ENCODE measurements at regions not wholly inside any gene's neighbourhood (a gene's known extent, or its start where the extent isn't known, plus 50 kb on each side); places are given as distances from the start of the nearest gene placed in this dataset.

DNA sequence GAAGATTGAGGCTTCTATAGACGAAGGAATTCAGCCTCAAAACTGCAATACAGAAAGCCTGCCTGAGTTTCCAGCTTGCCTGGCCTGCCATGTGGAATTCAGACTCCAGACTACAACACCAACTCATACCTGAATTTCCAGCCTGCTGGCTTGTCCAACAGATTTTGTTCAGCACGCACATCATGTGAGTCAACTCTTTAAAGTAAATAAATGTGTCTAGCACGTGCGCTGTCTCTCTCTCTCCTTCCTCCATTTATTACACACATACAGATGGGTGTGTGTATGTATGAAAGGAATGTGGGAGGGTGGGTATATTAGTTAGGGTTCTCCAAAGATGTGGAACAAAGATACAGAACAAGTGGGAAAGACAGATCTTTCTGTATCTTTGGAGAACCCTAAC, 82.4 kb upstream of the TAS2R1 start:
- Histone ChIP-seq H3K4me2 (ENCODE audit: low read depth, low read length) (peak overlapping the region; percentile 62), H2AK9ac (replicated peaks; ENCODE audit: low read depth, low read length, poor library complexity) (peak overlapping the region; percentile 75), H4K91ac (ENCODE audit: insufficient read depth, low read depth, low read length) (peak overlapping the region; percentile 96), H2BK5ac (ENCODE audit: low read depth, low read length, poor library complexity, severe bottlenecking) (peak overlapping the region; percentile 98), H4K5ac (ENCODE audit: low read depth, low read length) (peak overlapping the region; percentile 83; the same call in 1 of the 2 replicates), H3K56ac (ENCODE audit: extremely low read depth, insufficient read depth, low read length) (peak overlapping the region; percentile 91), H2BK120ac (ENCODE audit: low read depth, low read length) (peak overlapping the region; percentile 99), H3K23ac (ENCODE audit: low read depth, low read length) (peak overlapping the region; percentile 85; the same call in 1 of the 2 replicates), H3K18ac (ENCODE audit: low read depth, low read length) (peak overlapping the region; percentile 92), H3K4me1 (ENCODE audit: control insufficient read depth, insufficient read depth, low read length) (peaks cover 26% of the 10 kb centered on the region), H2AFZ (replicated peaks; ENCODE audit: low read length, poor library complexity) (peak overlapping the region; percentile 77), H3K27me3 (ENCODE audit: control insufficient read depth, insufficient read depth, low read length) (no peaks in the 10 kb centered on the region), H4K20me1 (ENCODE audit: insufficient read depth, low read length) (no peaks in the 10 kb centered on the region), H3K27ac (ENCODE audit: insufficient read depth, low read length) (peak overlapping the region; percentile 91), H2BK20ac (ENCODE audit: low read depth, low read length) (peak overlapping the region; percentile 99), H3K9me1 (ENCODE audit: insufficient read depth, low read length) (peaks cover 16% of the 10 kb centered on the region), H3K4me3 (ENCODE audit: insufficient read depth, low read depth, low read length) (no peak overlapping the region), H3K14ac (replicated peaks; ENCODE audit: low read depth, low read length) (peak overlapping the region; percentile 93), H4K8ac (ENCODE audit: low read depth in 2 of 2, low read length in 2 of 2) (peak overlapping the region; percentile 63 to 92), H3K9ac (ENCODE audit: low read depth, low read length) (no peak overlapping the region), H3K36me3 (ENCODE audit: control insufficient read depth, insufficient read depth, low read length) (no peaks in the 10 kb centered on the region), H2BK15ac (ENCODE audit: low read depth, low read length) (peak overlapping the region; percentile 87; the same call in 2 of the 3 replicates), H2AK5ac (ENCODE audit: low read depth, low read length) (peak overlapping the region; percentile 99), H3K79me1 (ENCODE audit: low read depth in 1 of 2, low read length in 2 of 2) (peaks cover 0 to 13% of the 10 kb centered on the region in 2 experiments; a peak in 2 of 4 replicates), H3K9me3 (ENCODE audit: control insufficient read depth, insufficient read depth, low read length) (no peaks in the 10 kb centered on the region), H3K4ac (ENCODE audit: low read depth, low read length) (peak overlapping the region; percentile 98)
- dilution Hi-C loops (cut with HindIII; ENCODE audit: low sequenced_read_pairs, unreplicated experiment) (no loop called here), in situ Hi-C loops (cut with MboI; ENCODE audit: low sequenced_read_pairs) (no loop called here), intact Hi-C loops (cut with micrococcal nuclease) (no loop called here)
- peak; percentile 98 for DNase-seq
- ChIA-PET CTCF (no interaction called here), POLR2A (ENCODE audit: unreplicated experiment) (interaction anchor here (0.7 kb wide), 1 partner anchor 14 kb away, joined by 3 read pairs; no protein-coding TSS in a partner anchor)
- BruUV-seq (replicated peaks): no TSS peak
- peak; percentile 64 for ATAC-seq (ENCODE audit: low read depth)
- TF ChIP-seq RCOR1 (IDR thresholded peaks at IDR 0.05; ENCODE audit: insufficient replicate concordance, low read length) (peak; percentile 56), USF2 (IDR thresholded peaks at IDR 0.05; ENCODE audit: low read depth, low read length) (peak; percentile 64), MAFK (IDR thresholded peaks at IDR 0.05; ENCODE audit: low read depth, low read length) (no peak), NFE2L2 (IDR thresholded peaks at IDR 0.05; ENCODE audit: low read depth, low read length) (peak; percentile 9; the same call in 1 of the 2 replicates), SMC3 (IDR thresholded peaks at IDR 0.05; ENCODE audit: low read depth, low read length) (peak; percentile 33), CHD1 (IDR thresholded peaks at IDR 0.05; ENCODE audit: low read depth, low read length) (no peak), MXI1 (IDR thresholded peaks at IDR 0.05; ENCODE audit: borderline replicate concordance, low read depth, low read length) (peak; percentile 83), CTCF (conservative IDR thresholded peaks at IDR 0.05; ENCODE audit: low read depth, low read length) (no peak), MAZ (IDR thresholded peaks at IDR 0.05; ENCODE audit: borderline replicate concordance, low read depth, low read length) (0 out of 2 replicates have a peak, but pooled peaks have one; percentile 13), BHLHE40 (IDR thresholded peaks at IDR 0.05; ENCODE audit: low read depth, low read length) (peak; percentile 100), RFX5 (IDR thresholded peaks at IDR 0.05; ENCODE audit: low read depth, low read length) (no peak), POLR2A (IDR thresholded peaks at IDR 0.05; ENCODE audit: low read depth, low read length) (no peak), FOS (IDR thresholded peaks at IDR 0.05; ENCODE audit: low read depth, low read length) (peak; percentile 91), CEBPB (IDR thresholded peaks at IDR 0.05; ENCODE audit: low read depth, low read length) (peak; percentile 37; the same call in 1 of the 2 replicates), RAD21 (IDR thresholded peaks at IDR 0.05; ENCODE audit: low read length) (peak; percentile 40)
- TF ChIP-seq, protein P1, sequence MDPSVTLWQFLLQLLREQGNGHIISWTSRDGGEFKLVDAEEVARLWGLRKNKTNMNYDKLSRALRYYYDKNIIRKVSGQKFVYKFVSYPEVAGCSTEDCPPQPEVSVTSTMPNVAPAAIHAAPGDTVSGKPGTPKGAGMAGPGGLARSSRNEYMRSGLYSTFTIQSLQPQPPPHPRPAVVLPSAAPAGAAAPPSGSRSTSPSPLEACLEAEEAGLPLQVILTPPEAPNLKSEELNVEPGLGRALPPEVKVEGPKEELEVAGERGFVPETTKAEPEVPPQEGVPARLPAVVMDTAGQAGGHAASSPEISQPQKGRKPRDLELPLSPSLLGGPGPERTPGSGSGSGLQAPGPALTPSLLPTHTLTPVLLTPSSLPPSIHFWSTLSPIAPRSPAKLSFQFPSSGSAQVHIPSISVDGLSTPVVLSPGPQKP (IDR thresholded peaks at IDR 0.05; ENCODE audit: borderline replicate concordance, low read depth, low read length): no peak
- no CpG with 5 or more reads among the region's 4 CpGs for WGBS, 2 experiments (ENCODE audit: extremely low coverage in 2 of 2, insufficient read length in 1 of 2)

Measured in IMR-90 (cell line).